Dermis blood vessel endothelial cell (primary cell): ENCODE measurements at regions not wholly inside any gene's neighbourhood (a gene's known extent, or its start where the extent isn't known, plus 50 kb on each side); places are given as distances from the start of the nearest gene placed in this dataset.

Experiments used
- DNase-seq: peaks from one replicate; pipeline ENCODE4 v3.0.0; 2010

- no peak for DNase-seq
Measured at GRCh38 chr18:37717656-37718055, 152.1 kb upstream of the CELF4 start.

GRCh38 chr18:37717098-37717497 lies 151.5 kb upstream of the CELF4 start:
- no peak for DNase-seq

- DNase-seq = no peak
Measured at GRCh38 chr18:37716106-37716735, 150.6 kb upstream of the CELF4 start.

GRCh38 chr18:37714691-37715090 lies 149.1 kb upstream of the CELF4 start:
- no peak for DNase-seq

GRCh38 chr18:37712776-37713175 lies 147.2 kb upstream of the CELF4 start:
- no peak for DNase-seq

- no peak for DNase-seq
Measured at GRCh38 chr18:37711766-37712505, 146.3 kb upstream of the CELF4 start.

GRCh38 chr18:37710726-37711125 lies 145.1 kb upstream of the CELF4 start:
- DNase-seq = no peak

- no peak for DNase-seq
Measured at GRCh38 chr18:37709740-37710139, 144.1 kb upstream of the CELF4 start.

GRCh38 chr18:37705016-37705415 lies 139.4 kb upstream of the CELF4 start:
- no peak for DNase-seq

GRCh38 chr18:37702841-37703240 lies 137.2 kb upstream of the CELF4 start:
- DNase-seq = no peak

- no peak for DNase-seq
Measured at GRCh38 chr18:37701967-37702366, 136.4 kb upstream of the CELF4 start.

- no peak for DNase-seq
Measured at GRCh38 chr18:37698508-37699040, 133.0 kb upstream of the CELF4 start.

- DNase-seq = no peak
Measured at GRCh38 chr18:37694516-37694915, 128.9 kb upstream of the CELF4 start.

- no peak for DNase-seq
Measured at GRCh38 chr18:37691162-37691561, 125.6 kb upstream of the CELF4 start.

GRCh38 chr18:37689841-37690240 lies 124.2 kb upstream of the CELF4 start:
- DNase-seq = no peak

GRCh38 chr18:37684590-37684989 lies 119.0 kb upstream of the CELF4 start:
- no peak for DNase-seq

GRCh38 chr18:37684183-37684582 lies 118.6 kb upstream of the CELF4 start:
- no peak for DNase-seq

GRCh38 chr18:37680911-37681310 lies 115.3 kb upstream of the CELF4 start:
- no peak for DNase-seq

GRCh38 chr18:37676276-37676675 lies 110.7 kb upstream of the CELF4 start:
- no peak for DNase-seq

- no peak for DNase-seq
Measured at GRCh38 chr18:37675699-37676098, 110.1 kb upstream of the CELF4 start.

- DNase-seq = no peak
Measured at GRCh38 chr18:37674570-37674969, 109.0 kb upstream of the CELF4 start.

- DNase-seq = no peak
Measured at GRCh38 chr18:37673671-37674070, 108.1 kb upstream of the CELF4 start.

- DNase-seq = no peak
Measured at GRCh38 chr18:37672932-37673595, 107.5 kb upstream of the CELF4 start.

- no peak for DNase-seq
Measured at GRCh38 chr18:37672001-37672400, 106.4 kb upstream of the CELF4 start.
